ENCODE measurements at regions not wholly inside any gene's neighbourhood (a gene's known extent, or its start where the extent isn't known, plus 50 kb on each side); places are given as distances from the start of the nearest gene placed in this dataset.

- no peak for DNase-seq (ENCODE audit: low spot score)
Measured at GRCh38 chrY:12559007-12559406, 142.0 kb upstream of the USP9Y start.

- no peak for DNase-seq (ENCODE audit: low spot score)
Measured at GRCh38 chrY:12576278-12576677, 124.8 kb upstream of the USP9Y start.

GRCh38 chrY:12593532-12594216, 107.4 kb upstream of the USP9Y start:
- DNase-seq (ENCODE audit: low spot score), result no peak

- DNase-seq (ENCODE audit: low spot score), result no peak
Measured at GRCh38 chrY:12598783-12599182, 102.2 kb upstream of the USP9Y start.

- no peak for DNase-seq (ENCODE audit: low spot score)
Measured at GRCh38 chrY:12605426-12605825, 95.6 kb upstream of the USP9Y start.

GRCh38 chrY:12610861-12611260, 90.2 kb upstream of the USP9Y start:
- no peak for DNase-seq (ENCODE audit: low spot score)

- DNase-seq (ENCODE audit: low spot score), result no peak
Measured at GRCh38 chrY:12615733-12616446, 85.1 kb upstream of the USP9Y start.

- peak; percentile 13 for DNase-seq (ENCODE audit: low spot score)
Measured at GRCh38 chrY:12621454-12622081, 79.5 kb upstream of the USP9Y start.

- DNase-seq (ENCODE audit: low spot score), result no peak
Measured at GRCh38 chrY:12623204-12623603, 77.8 kb upstream of the USP9Y start.

- no peak for DNase-seq (ENCODE audit: low spot score)
Measured at GRCh38 chrY:12642986-12643385, 58.0 kb upstream of the USP9Y start.

- DNase-seq (ENCODE audit: low spot score), result no peak
Measured at GRCh38 chrY:12643693-12644348, 57.2 kb upstream of the USP9Y start.

GRCh38 chrY:12651095-12651494, 49.9 kb upstream of the USP9Y start:
- no peak for DNase-seq (ENCODE audit: low spot score)
